DOHH2 (cell line): ENCODE measurements at regions not wholly inside any gene's neighbourhood (a gene's known extent, or its start where the extent isn't known, plus 50 kb on each side); places are given as distances from the start of the nearest gene placed in this dataset.

ENCODE experiments used
- H3F3A ChIP-seq: fragments of 200-600 bp; sonication (generic), shearing (Covaris generic); 2 replicates; pipeline ENCODE4 v1.6.0; 2016; ENCODE audit warnings: antibody characterized with exemption, mild to moderate bottlenecking; ENCODE audit not compliant: control insufficient read depth, insufficient read depth
- H3K27ac ChIP-seq: fragments of 200-600 bp; sonication (generic); 2 replicates; pipeline ENCODE4 v1.5.1; 2014; ENCODE audit warnings: low read depth, mild to moderate bottlenecking, low read length, moderate library complexity
- H3K27me3 ChIP-seq: fragments of 200-600 bp; sonication (generic); 2 replicates; pipeline ENCODE4 v1.6.1; 2014; ENCODE audit warnings: mild to moderate bottlenecking, low read length, mixed read lengths; ENCODE audit not compliant: control insufficient read depth
- H3K36me3 ChIP-seq: fragments of 200-600 bp; sonication (generic); 2 replicates; pipeline ENCODE4 v1.6.1; 2014; ENCODE audit warnings: mild to moderate bottlenecking, low read length, moderate library complexity, mixed read lengths; ENCODE audit not compliant: control insufficient read depth
- H3K4me1 ChIP-seq: fragments of 200-600 bp; sonication (generic); 2 replicates; pipeline ENCODE4 v1.6.1; 2014; ENCODE audit warnings: mild to moderate bottlenecking, low read length, mixed read lengths; ENCODE audit not compliant: control insufficient read depth
- H3K4me2 ChIP-seq: fragments of 200-600 bp; sonication (generic); 2 replicates; pipeline ENCODE4 v1.6.0; 2014; ENCODE audit warnings: mild to moderate bottlenecking, low read length, moderate library complexity
- H3K4me3 ChIP-seq: fragments of 200-600 bp; sonication (generic); 2 replicates; pipeline ENCODE4 v1.5.1; 2014; ENCODE audit warnings: mild to moderate bottlenecking, low read length, mixed read lengths
- H3K79me2 ChIP-seq: fragments of 200-600 bp; sonication (generic); 2 replicates; pipeline ENCODE4 v1.6.1; 2014; ENCODE audit warnings: mild to moderate bottlenecking, low read length, mixed read lengths; ENCODE audit not compliant: control insufficient read depth
- H3K9me2 ChIP-seq: fragments of 200-600 bp; sonication (generic); replicated peaks from 2 replicates; pipeline ENCODE4 v1.6.1; 2014; ENCODE audit warnings: mild to moderate bottlenecking, low read length, mixed read lengths; ENCODE audit not compliant: control insufficient read depth
- H3K9me3 ChIP-seq: fragments of 200-600 bp; sonication (generic); 2 replicates; pipeline ENCODE4 v1.6.1; 2014; ENCODE audit warnings: antibody characterized with exemption, low read length, mixed read lengths; ENCODE audit not compliant: control insufficient read depth, insufficient read depth
- H4K20me1 ChIP-seq: fragments of 200-600 bp; sonication (generic); 2 replicates; pipeline ENCODE4 v1.6.0; 2014; ENCODE audit warnings: low read depth, mild to moderate bottlenecking, antibody characterized with exemption, low read length, moderate library complexity; ENCODE audit not compliant: control insufficient read depth, insufficient read depth
- CTCF ChIP-seq: fragments of 200-600 bp; sonication (generic); IDR thresholded peaks from one replicate; pipeline ENCODE4 v1.5.1; 2014; ENCODE audit warnings: antibody characterized with exemption, mild to moderate bottlenecking, low read depth, low read length; ENCODE audit not compliant: poor library complexity, severe bottlenecking
- EZH2phosphoT487 ChIP-seq: fragments of 200-600 bp; sonication (generic); IDR thresholded peaks from 2 replicates; pipeline ENCODE4 v1.6.1; 2017; ENCODE audit warnings: borderline replicate concordance, mild to moderate bottlenecking, antibody characterized with exemption, low read length, moderate library complexity, mixed read lengths

- no peaks in the 10 kb centered on the region for H3K79me2 ChIP-seq
- no peak overlapping the region for H3K27ac ChIP-seq
- H3K4me3 ChIP-seq: no peak overlapping the region
- H3K4me1 ChIP-seq: peaks cover 7% of the 10 kb centered on the region; the same call in 1 of the 2 replicates
- H4K20me1 ChIP-seq: no peaks in the 10 kb centered on the region
- H3K4me2 ChIP-seq: no peak overlapping the region
- TF ChIP-seq CTCF (no peak), EZH2phosphoT487 (no peak)
- no peaks in the 10 kb centered on the region for H3F3A ChIP-seq
- H3K27me3 ChIP-seq: no peaks in the 10 kb centered on the region
- H3K36me3 ChIP-seq: no peaks in the 10 kb centered on the region
- H3K9me3 ChIP-seq: no peaks in the 10 kb centered on the region
- no peaks in the 10 kb centered on the region for H3K9me2 ChIP-seq
Measured at GRCh38 chr3:102269406-102269805, 165.4 kb upstream of the ZPLD1 start.

- no peaks in the 10 kb centered on the region for H4K20me1 ChIP-seq
- H3K27me3 ChIP-seq: no peaks in the 10 kb centered on the region
- no peak overlapping the region for H3K4me3 ChIP-seq
- TF ChIP-seq EZH2phosphoT487 (no peak), CTCF (no peak)
- no peak overlapping the region for H3K27ac ChIP-seq
- H3K79me2 ChIP-seq: no peaks in the 10 kb centered on the region
- no peaks in the 10 kb centered on the region for H3K36me3 ChIP-seq
- no peaks in the 10 kb centered on the region for H3K4me1 ChIP-seq
- no peaks in the 10 kb centered on the region for H3K9me2 ChIP-seq
- no peaks in the 10 kb centered on the region for H3F3A ChIP-seq
- no peaks in the 10 kb centered on the region for H3K9me3 ChIP-seq
- H3K4me2 ChIP-seq: no peak overlapping the region
Measured at GRCh38 chr3:102290241-102290640, 144.6 kb upstream of the ZPLD1 start.

GRCh38 chr3:102295756-102296155 is 139.1 kb upstream of the ZPLD1 start:
- no peaks in the 10 kb centered on the region for H3K9me2 ChIP-seq
- H3K9me3 ChIP-seq: no peaks in the 10 kb centered on the region
- no peaks in the 10 kb centered on the region for H3K27me3 ChIP-seq
- no peak for TF ChIP-seq CTCF
- TF ChIP-seq EZH2phosphoT487: no peak
- no peaks in the 10 kb centered on the region for H3F3A ChIP-seq
- no peak overlapping the region for H3K4me2 ChIP-seq
- H4K20me1 ChIP-seq: no peaks in the 10 kb centered on the region
- H3K27ac ChIP-seq: no peak overlapping the region
- no peaks in the 10 kb centered on the region for H3K4me1 ChIP-seq
- no peaks in the 10 kb centered on the region for H3K79me2 ChIP-seq
- H3K4me3 ChIP-seq: no peak overlapping the region
- H3K36me3 ChIP-seq: no peaks in the 10 kb centered on the region
